HepG2 (cell line): ENCODE measurements at regions not wholly inside any gene's neighbourhood (a gene's known extent, or its start where the extent isn't known, plus 50 kb on each side); places are given as distances from the start of the nearest gene placed in this dataset.
"Not testable (repeated sequence)": the region's sequence is repeated elsewhere in the genome, so short reads cannot be mapped to it uniquely, and the experiment has no call there.

ENCODE experiments used
- ATAC-seq: fragments of 200-7000 bp; cut with Tn5 transposase; 3 replicates; pipeline ENCODE4 v1.9.1; 2020; ENCODE audit warnings: mild to moderate bottlenecking, moderate library complexity
- BruUV-seq: library from RNA; stranded (reverse); fragments of 400-500 nt; replicated peaks from 2 replicates; lab custom pipeline; 2021; lab: Mats Ljungman, UMichigan
- CTCF ChIA-PET: fragments of 300-600 bp; formaldehyde crosslinking; extraction: SDS; loops from one replicate; lab custom pipeline; 2021; ENCODE audit warnings: low total read pairs, inconsistent platforms, low intra/inter-chr PET ratio; lab: Yijun Ruan, JAX
- POLR2A ChIA-PET: fragments of 350-600 bp; sonication (Branson Sonifier 250); formaldehyde crosslinking; loops from one replicate; lab custom pipeline; 2020; ENCODE audit warnings: antibody characterized with exemption, inconsistent platforms; lab: Yijun Ruan, JAX
- DNase-seq: peaks from one replicate; pipeline ENCODE4 v3.0.0-alpha.2; 2015; ENCODE audit warnings: low spot score
- FAIRE-seq: peaks from 3 replicates; lab custom pipeline; 2011; peaks lifted over from hg19 to GRCh38; lab: Jason Lieb, UNC
- H2AFZ ChIP-seq: one replicate; pipeline ENCODE4 v1.6.1; 2011; ENCODE audit warnings: low read length, inconsistent platforms
- H3K27ac ChIP-seq: fragments of 300-600 bp; 3 replicates; pipeline ENCODE4 v1.8.0; 2011; ENCODE audit warnings: mixed run types, mild to moderate bottlenecking, mixed read lengths, low read length, inconsistent platforms; ENCODE audit not compliant: insufficient read depth; ENCODE audit errors: extremely low read length
- H3K27me3 ChIP-seq, 2 experiments: fragments of 200-600 bp in 1 of 2; 2 replicates in 1 of 2; 3 replicates in 1 of 2; pipeline versions ENCODE4 v1.6.0 to v1.8.0; 2011; ENCODE audit warnings: low read length in 2 of 2, mild to moderate bottlenecking in 2 of 2, moderate library complexity in 2 of 2, inconsistent platforms in 1 of 2; ENCODE audit not compliant: insufficient read depth in 2 of 2, control insufficient read depth in 1 of 2
- H3K36me3 ChIP-seq, 2 experiments: fragments of 200-600 bp in 1 of 2; replicated peaks in 1 of 2; 2 replicates in 1 of 2; 3 replicates in 1 of 2; pipeline versions ENCODE4 v1.5.1 to v1.8.0; 2011; ENCODE audit warnings: low read length in 2 of 2, inconsistent platforms in 1 of 2; ENCODE audit not compliant: insufficient read depth in 2 of 2, control insufficient read depth in 1 of 2
- H3K4me1 ChIP-seq: 2 replicates; pipeline ENCODE4 v1.5.1; 2012; ENCODE audit warnings: low read length, inconsistent platforms; ENCODE audit not compliant: insufficient read depth
- H3K4me2 ChIP-seq: 2 replicates; pipeline ENCODE4 v1.6.0; 2011; ENCODE audit warnings: low read depth, low read length, inconsistent platforms
- H3K4me3 ChIP-seq, 3 experiments: fragments of 200-600 bp in 1 of 3; sonication (generic), shearing (Covaris generic) in 1 of 3; replicated peaks in 1 of 3; 2 replicates each; pipeline ENCODE4 v1.5.1; 2011 to 2016; ENCODE audit warnings: low read length in 3 of 3, inconsistent platforms in 2 of 3, low read depth in 2 of 3, mild to moderate bottlenecking in 2 of 3, control low read depth in 1 of 3, mixed read lengths in 1 of 3; ENCODE audit not compliant: insufficient read depth in 1 of 3
- H3K79me2 ChIP-seq: one replicate; pipeline ENCODE4 v1.6.1; 2011; ENCODE audit warnings: low read length, inconsistent platforms; ENCODE audit not compliant: insufficient read depth
- H3K9ac ChIP-seq: 2 replicates; pipeline ENCODE4 v1.6.0; 2011; ENCODE audit warnings: mild to moderate bottlenecking, low read depth, low read length, inconsistent platforms; ENCODE audit not compliant: insufficient read depth
- H3K9me3 ChIP-seq: 2 replicates; pipeline ENCODE4 v1.5.1; 2012; ENCODE audit warnings: mild to moderate bottlenecking, low read length
- H4K20me1 ChIP-seq: 2 replicates; pipeline ENCODE4 v1.6.0; 2011; ENCODE audit warnings: inconsistent platforms, mild to moderate bottlenecking, low read length, moderate library complexity; ENCODE audit not compliant: insufficient read depth
- FOXA1 ChIP-seq, 2 experiments: fragments of 450-650 bp in 1 of 2; sonication (generic) in 1 of 2; formaldehyde crosslinking in 1 of 2; IDR thresholded peaks; 2 replicates each; pipeline versions ENCODE4 v1.4.0 to v1.6.1; 2016 to 2020; ENCODE audit warnings: missing genetic modification reagents in 1 of 2
- HMGA1 ChIP-seq: sonication (generic); formaldehyde crosslinking; conservative IDR thresholded peaks from 2 replicates; pipeline ENCODE4 v1.4.0; 2020; ENCODE audit warnings: missing genetic modification reagents
- HMGXB4 ChIP-seq, 2 experiments: sonication (generic) in 1 of 2; formaldehyde crosslinking in 1 of 2; IDR thresholded peaks; 2 replicates each; pipeline versions ENCODE4 v1.4.0 to v1.6.1; 2018 to 2020; ENCODE audit warnings: missing genetic modification reagents in 2 of 2, borderline replicate concordance in 1 of 2, low read depth in 1 of 2, mild to moderate bottlenecking in 1 of 2, missing biosample characterization in 1 of 2
- SMAD9 ChIP-seq: sonication (generic); formaldehyde crosslinking; IDR thresholded peaks from 2 replicates; pipeline ENCODE4 v1.5.1; 2020; ENCODE audit warnings: mild to moderate bottlenecking, missing genetic modification reagents
- TRAFD1 ChIP-seq: sonication (generic); formaldehyde crosslinking; IDR thresholded peaks from 2 replicates; pipeline ENCODE4 v1.5.1; 2020; ENCODE audit warnings: missing genetic modification reagents, mild to moderate bottlenecking, borderline replicate concordance
- ZBTB25 ChIP-seq: IDR thresholded peaks from 2 replicates; pipeline ENCODE4 v1.6.1; 2018; ENCODE audit warnings: missing genetic modification reagents
- ZC3H4 ChIP-seq: sonication (generic); formaldehyde crosslinking; IDR thresholded peaks from 2 replicates; pipeline ENCODE4 v1.4.0; 2020; ENCODE audit warnings: missing genetic modification reagents, borderline replicate concordance
- ZEB1 ChIP-seq: IDR thresholded peaks from 2 replicates; pipeline ENCODE4 v1.6.1; 2012; ENCODE audit warnings: mild to moderate bottlenecking, low read depth, inconsistent platforms; ENCODE audit not compliant: insufficient replicate concordance
- ZMAT3 ChIP-seq: sonication (generic); formaldehyde crosslinking; conservative IDR thresholded peaks from 2 replicates; pipeline ENCODE4 v1.7.0; 2021; ENCODE audit warnings: missing genetic modification reagents
- WGBS: methylation state at CpG from one replicate; pipeline ENCODE4 v1.1.6; 2017; ENCODE audit warnings: low lambda C conversion rate; 5-methylcytosine and 5-hydroxymethylcytosine counted together
- in situ Hi-C: cut with HindIII; loops from 2 replicates; pipeline ENCODE4 v1.10.0; 2017; ENCODE audit warnings: low pct_unique_long_range_greater_than_20kb; ENCODE audit not compliant: extremely low pct_ligation_motif_present
- intact Hi-C: fragments of 100-400 bp; cut with micrococcal nuclease; formaldehyde crosslinking; loops from one replicate; pipeline ENCODE4 v1.10.0; 2022; ENCODE audit not compliant: unreplicated experiment
- TF ChIP-seq, protein P1 (sequence below): sonication (generic); formaldehyde crosslinking; IDR thresholded peaks from 2 replicates; pipeline ENCODE4 v1.8.0; 2022; ENCODE audit warnings: missing genetic modification reagents, low read depth, mild to moderate bottlenecking, borderline replicate concordance

DNA sequence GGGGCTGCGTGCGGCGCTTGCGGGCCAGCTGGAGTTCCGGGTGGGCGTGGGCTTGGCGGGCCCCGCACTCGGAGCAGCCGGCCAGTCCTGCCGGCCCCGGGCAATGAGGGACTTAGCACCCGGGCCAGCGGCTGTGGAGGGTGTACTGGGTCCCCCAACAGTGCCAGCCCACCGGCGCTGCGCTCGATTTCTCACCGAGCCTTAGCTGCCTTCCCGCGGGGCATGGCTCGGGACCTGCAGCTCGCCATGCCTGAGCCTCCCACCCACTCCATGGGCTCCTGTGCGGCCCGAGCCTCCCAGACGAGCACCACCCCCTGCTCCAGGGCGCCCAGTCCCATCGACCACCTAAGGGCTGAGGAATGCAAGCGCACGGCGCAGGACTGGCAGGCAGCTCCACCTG is 83.8 kb downstream of the VIP start:
- H3K27ac ChIP-seq, H3K79me2 ChIP-seq, DNase-seq, CTCF ChIA-PET, H3K4me3 ChIP-seq, intact Hi-C loops, H3K4me1 ChIP-seq, BruUV-seq, ATAC-seq, H2AFZ ChIP-seq, H3K9ac ChIP-seq, H3K36me3 ChIP-seq, in situ Hi-C loops, H3K27me3 ChIP-seq, H3K9me3 ChIP-seq, FAIRE-seq, POLR2A ChIA-PET, H4K20me1 ChIP-seq, H3K4me2 ChIP-seq: not testable (repeated sequence)
- 67% methylated on average over 18 of the region's 31 CpGs for WGBS

DNA sequence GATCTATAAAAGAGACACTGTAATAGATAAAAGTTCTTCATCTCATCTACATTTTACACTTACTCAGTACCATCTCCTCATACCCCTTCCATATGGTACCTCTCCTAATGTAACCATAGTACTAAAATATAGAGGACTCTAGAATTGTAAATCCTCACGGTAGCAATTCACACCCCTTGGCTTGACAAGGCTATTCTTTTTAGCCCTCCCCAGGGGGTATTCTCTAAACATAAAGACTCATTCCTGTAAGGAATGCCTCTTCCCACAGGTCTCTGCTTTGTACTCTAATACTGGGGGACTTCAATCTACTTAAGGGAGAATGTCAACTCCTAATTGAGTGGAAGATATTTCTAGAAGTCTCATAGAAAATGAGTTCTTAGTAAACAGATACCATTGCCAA is 85.9 kb downstream of the VIP start:
- no peaks in the 10 kb centered on the region for H3K4me1 ChIP-seq
- POLR2A ChIA-PET: no interaction called here
- no peak overlapping the region for H3K9ac ChIP-seq
- H3K36me3 ChIP-seq: no peaks in the 10 kb centered on the region
- CTCF ChIA-PET: no interaction called here
- H4K20me1 ChIP-seq: no peaks in the 10 kb centered on the region
- in situ Hi-C loops (no loop called here), intact Hi-C loops (no loop called here)
- H3K9me3 ChIP-seq: no peaks in the 10 kb centered on the region
- no peak overlapping the region for H3K4me2 ChIP-seq
- no peaks in the 10 kb centered on the region for H3K79me2 ChIP-seq
- ATAC-seq (no peak), FAIRE-seq (no peak), DNase-seq (no peak)
- no TSS peak for BruUV-seq
- TF ChIP-seq HMGA1 (CRISPR knock-in tag) (no peak), ZC3H4 (no peak), ZEB1 (no peak), SMAD9 (CRISPR knock-in tag) (no peak), TRAFD1 (no peak), FOXA1 (IDR thresholded peaks at IDR 0.05) (no peak), FOXA1 (CRISPR knock-in tag; IDR thresholded peaks at IDR 0.05) (no peak), HMGXB4 (CRISPR knock-in tag; IDR thresholded peaks at IDR 0.05; ENCODE audit: borderline replicate concordance in 1 of 2, low read depth in 1 of 2) (no peak), ZBTB25 (CRISPR knock-in tag) (no peak), ZMAT3 (CRISPR knock-in tag) (no peak)
- TF ChIP-seq, protein P1, sequence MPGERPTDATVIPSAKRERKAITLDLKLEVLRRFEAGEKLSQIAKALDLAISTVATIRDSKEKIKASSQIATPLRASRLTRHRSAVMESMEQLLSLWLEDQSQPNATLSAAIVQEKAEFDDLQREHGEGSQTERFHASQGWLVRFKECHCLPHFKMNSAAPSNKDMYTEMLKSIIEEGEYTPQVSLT (CRISPR knock-in tag): no peak
- H2AFZ ChIP-seq: no peak overlapping the region
- no peak overlapping the region for H3K27ac ChIP-seq
- H3K27me3 ChIP-seq: no peaks in the 10 kb centered on the region
- WGBS: 6% methylated on average over 1 of the region's 1 CpG
- no peak overlapping the region for H3K4me3 ChIP-seq
